ENCODE measurements at regions not wholly inside any gene's neighbourhood (a gene's known extent, or its start where the extent isn't known, plus 50 kb on each side); places are given as distances from the start of the nearest gene placed in this dataset.
A peak's percentile ranks its signal among the peaks of the same experiment; 100 is the strongest.
"Not testable (repeated sequence)": the region's sequence is repeated elsewhere in the genome, so short reads cannot be mapped to it uniquely, and the experiment has no call there.

GRCh38 chr5:120124961-120125360 lies 339.1 kb upstream of the PRR16 start:
- no peak overlapping the region for H3K27ac ChIP-seq (ENCODE audit: low read length)
- DNase-seq: no peak
- no peak for ATAC-seq
- 55% methylated on average over 2 of the region's 2 CpGs for WGBS
- no peak overlapping the region for H3K4me3 ChIP-seq (ENCODE audit: low read length)
- no peaks in the 10 kb centered on the region for H3K27me3 ChIP-seq (ENCODE audit: control insufficient read depth, insufficient read depth)
- intact Hi-C loops (cut with DNase I): no loop called here
- H3K9me3 ChIP-seq (ENCODE audit: control insufficient read depth, low read length): no peaks in the 10 kb centered on the region
- no peaks in the 10 kb centered on the region for H3K4me1 ChIP-seq (ENCODE audit: control insufficient read depth, insufficient read depth, low read length)

DNA sequence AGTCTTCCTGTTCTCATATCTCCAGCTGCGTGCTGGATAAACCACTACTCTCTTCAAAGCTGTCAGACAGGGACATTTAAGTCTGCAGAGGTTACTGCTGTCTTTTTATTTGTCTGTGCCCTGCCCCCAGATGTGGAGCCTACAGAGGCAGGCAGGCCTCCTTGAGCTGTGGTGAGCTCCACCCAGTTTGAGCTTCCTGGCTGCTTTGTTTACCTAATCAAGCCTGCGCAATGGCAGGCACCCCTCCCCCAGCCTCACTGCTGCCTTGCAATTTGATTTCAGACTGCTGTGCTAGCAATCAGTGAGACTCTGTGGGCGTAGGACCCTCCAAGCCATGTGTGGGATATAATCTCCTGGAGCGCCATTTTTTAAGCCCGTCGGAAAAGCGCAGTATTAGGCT lies 331.8 kb upstream of the PRR16 start:
- H3K27me3 ChIP-seq (ENCODE audit: control insufficient read depth, insufficient read depth); H3K9me3 ChIP-seq (ENCODE audit: control insufficient read depth, low read length); intact Hi-C loops (cut with DNase I); H3K4me1 ChIP-seq (ENCODE audit: control insufficient read depth, insufficient read depth, low read length); H3K4me3 ChIP-seq (ENCODE audit: low read length); ATAC-seq; DNase-seq; H3K27ac ChIP-seq (ENCODE audit: low read length): not testable (repeated sequence)
- WGBS: 77% methylated on average over 7 of the region's 7 CpGs

- Histone ChIP-seq H3K9me3 (ENCODE audit: control insufficient read depth, low read length) (no peaks in the 10 kb centered on the region), H3K27ac (ENCODE audit: low read length) (no peak overlapping the region)
- intact Hi-C loops (cut with DNase I): no loop called here
Measured at GRCh38 chr5:120134944-120135343, 329.2 kb upstream of the PRR16 start.

GRCh38 chr5:120137582-120137981 lies 326.5 kb upstream of the PRR16 start:
- intact Hi-C loops (cut with DNase I): no loop called here
- H3K27ac ChIP-seq (ENCODE audit: low read length): no peak overlapping the region
- DNase-seq (no peak), ATAC-seq (no peak)
- no peaks in the 10 kb centered on the region for H3K9me3 ChIP-seq (ENCODE audit: control insufficient read depth, low read length)
- H3K4me3 ChIP-seq (ENCODE audit: low read length): no peak overlapping the region
- H3K4me1 ChIP-seq (ENCODE audit: control insufficient read depth, insufficient read depth, low read length): no peaks in the 10 kb centered on the region
- WGBS: 64% methylated on average over 2 of the region's 2 CpGs
- H3K27me3 ChIP-seq (ENCODE audit: control insufficient read depth, insufficient read depth): no peaks in the 10 kb centered on the region

More at GRCh38 chr5:120134944-120135343, 329.2 kb upstream of the PRR16 start:
- no peak for ATAC-seq
- Histone ChIP-seq H3K4me1 (ENCODE audit: control insufficient read depth, insufficient read depth, low read length) (no peaks in the 10 kb centered on the region), H3K4me3 (ENCODE audit: low read length) (no peak overlapping the region), H3K27me3 (ENCODE audit: control insufficient read depth, insufficient read depth) (no peaks in the 10 kb centered on the region)
- no peak for DNase-seq

DNA sequence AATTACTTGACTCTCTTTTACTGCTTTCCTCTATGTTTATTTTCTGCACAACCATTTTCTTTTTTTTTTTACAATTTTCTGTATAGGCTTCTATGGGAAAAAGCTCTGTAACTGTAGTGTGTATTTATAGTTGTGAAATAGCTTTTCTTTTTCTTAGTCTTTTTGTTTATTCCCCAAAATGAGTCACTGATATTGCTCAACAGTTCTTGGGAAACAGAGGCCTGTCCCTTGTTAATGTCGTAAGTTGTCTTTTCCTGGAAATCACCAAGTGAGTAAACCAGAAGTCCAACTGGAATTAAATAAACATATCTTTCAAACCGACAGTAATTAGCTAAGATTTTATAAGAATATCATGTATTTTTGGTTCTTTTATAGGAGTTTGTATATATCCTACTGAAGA lies 325.1 kb upstream of the PRR16 start:
- Histone ChIP-seq H3K4me1 (ENCODE audit: control insufficient read depth, insufficient read depth, low read length) (no peaks in the 10 kb centered on the region), H3K9me3 (ENCODE audit: control insufficient read depth, low read length) (no peaks in the 10 kb centered on the region), H3K4me3 (ENCODE audit: low read length) (no peak overlapping the region), H3K27ac (ENCODE audit: low read length) (no peak overlapping the region), H3K27me3 (ENCODE audit: control insufficient read depth, insufficient read depth) (no peaks in the 10 kb centered on the region)
- ATAC-seq: peak; percentile 65 to 79
- no peak for DNase-seq
- WGBS: 34% methylated on average over 2 of the region's 2 CpGs
- intact Hi-C loops (cut with DNase I): no loop called here

DNA sequence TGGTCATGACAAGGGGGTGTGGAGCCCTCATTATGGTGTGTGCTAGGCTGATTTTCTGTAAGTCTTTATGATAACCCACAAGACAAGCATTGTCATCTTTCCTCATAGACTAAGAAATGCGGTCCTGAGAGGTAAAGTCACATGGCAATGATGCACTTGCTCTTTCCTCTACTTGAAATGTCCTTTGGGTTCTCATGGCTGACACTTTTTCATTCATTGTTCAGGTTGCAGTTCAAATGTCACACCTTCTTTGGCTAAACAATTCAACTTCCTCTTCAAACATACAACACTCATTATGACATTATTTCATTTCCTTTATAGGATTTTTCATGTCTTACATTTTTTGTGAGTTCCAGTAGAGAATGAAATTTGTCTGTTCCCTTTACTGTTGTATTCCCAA lies 323.6 kb upstream of the PRR16 start:
- Histone ChIP-seq H3K27me3 (ENCODE audit: control insufficient read depth, insufficient read depth) (no peaks in the 10 kb centered on the region), H3K27ac (ENCODE audit: low read length) (no peak overlapping the region), H3K4me3 (ENCODE audit: low read length) (no peak overlapping the region), H3K4me1 (ENCODE audit: control insufficient read depth, insufficient read depth, low read length) (no peaks in the 10 kb centered on the region), H3K9me3 (ENCODE audit: control insufficient read depth, low read length) (no peaks in the 10 kb centered on the region)
- whole genome bisulfite sequencing: 44% methylated on average over 1 of the region's 1 CpG
- intact Hi-C loops (cut with DNase I): no loop called here
- ATAC-seq (no peak), DNase-seq (no peak)

DNA sequence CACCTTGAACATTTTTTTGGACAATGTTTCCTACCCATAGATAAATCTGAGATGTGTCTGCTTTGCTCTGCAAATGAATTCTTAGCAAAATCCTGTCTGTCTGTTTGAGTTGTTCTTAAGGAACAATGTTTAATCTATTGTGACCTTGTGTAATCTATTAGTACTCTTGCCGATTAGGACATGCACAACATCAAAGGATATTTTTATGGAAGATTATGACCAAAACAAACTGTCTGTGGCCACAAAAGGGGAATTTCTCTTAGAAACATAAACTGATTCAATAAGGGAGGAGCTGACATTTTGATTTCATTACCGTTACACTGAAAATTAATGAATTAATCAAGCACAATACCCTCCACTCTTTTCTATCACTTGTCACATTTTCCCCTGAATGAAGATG lies 323.0 kb upstream of the PRR16 start:
- H3K9me3 ChIP-seq (ENCODE audit: control insufficient read depth, low read length): no peaks in the 10 kb centered on the region
- WGBS: 45% methylated on average over 2 of the region's 2 CpGs
- ATAC-seq (no peak), DNase-seq (no peak)
- intact Hi-C loops (cut with DNase I): no loop called here
- H3K27ac ChIP-seq (ENCODE audit: low read length): no peak overlapping the region
- H3K4me1 ChIP-seq (ENCODE audit: control insufficient read depth, insufficient read depth, low read length): no peaks in the 10 kb centered on the region
- no peak overlapping the region for H3K4me3 ChIP-seq (ENCODE audit: low read length)
- no peaks in the 10 kb centered on the region for H3K27me3 ChIP-seq (ENCODE audit: control insufficient read depth, insufficient read depth)

GRCh38 chr5:120146787-120147186 lies 317.3 kb upstream of the PRR16 start:
- H3K27me3 ChIP-seq (ENCODE audit: control insufficient read depth, insufficient read depth): no peaks in the 10 kb centered on the region
- ATAC-seq: no peak

DNA sequence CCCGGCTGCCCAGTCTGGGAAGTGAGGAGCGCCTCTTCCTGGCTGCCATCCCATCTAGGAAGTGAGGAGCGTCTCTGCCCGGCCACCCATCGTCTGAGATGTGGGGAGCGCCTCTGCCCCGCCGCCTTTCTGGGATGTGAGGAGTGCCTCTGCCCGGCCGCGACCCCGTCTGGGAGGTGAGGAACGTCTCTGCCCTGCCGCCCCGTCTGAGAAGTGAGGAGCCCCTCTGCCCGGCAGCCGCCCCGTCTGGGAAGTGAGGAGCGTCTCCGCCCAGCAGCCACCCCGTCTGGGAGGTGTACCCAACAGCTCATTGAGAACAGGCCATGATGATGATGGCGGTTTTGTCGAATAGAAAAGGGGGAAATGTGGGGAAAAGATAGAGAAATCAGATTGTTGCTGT lies 316.2 kb upstream of the PRR16 start:
- H3K4me1 ChIP-seq (ENCODE audit: control insufficient read depth, insufficient read depth, low read length); H3K9me3 ChIP-seq (ENCODE audit: control insufficient read depth, low read length); H3K27ac ChIP-seq (ENCODE audit: low read length); intact Hi-C loops (cut with DNase I); H3K27me3 ChIP-seq (ENCODE audit: control insufficient read depth, insufficient read depth); ATAC-seq; H3K4me3 ChIP-seq (ENCODE audit: low read length): not testable (repeated sequence)
- 96% methylated on average over 22 of the region's 23 CpGs for WGBS
- peak in 2 of 3 donors; percentile 22 to 49 for DNase-seq

More at GRCh38 chr5:120146787-120147186, 317.3 kb upstream of the PRR16 start:
- DNase-seq: no peak
- intact Hi-C loops (cut with DNase I): no loop called here
- WGBS: 41% methylated on average over 1 of the region's 1 CpG
- Histone ChIP-seq H3K4me3 (ENCODE audit: low read length) (no peak overlapping the region), H3K4me1 (ENCODE audit: control insufficient read depth, insufficient read depth, low read length) (no peaks in the 10 kb centered on the region), H3K27ac (ENCODE audit: low read length) (no peak overlapping the region), H3K9me3 (ENCODE audit: control insufficient read depth, low read length) (no peaks in the 10 kb centered on the region)

GRCh38 chr5:120150770-120151169 lies 313.3 kb upstream of the PRR16 start:
- no peak overlapping the region for H3K27ac ChIP-seq (ENCODE audit: low read length)
- ATAC-seq (no peak), DNase-seq (no peak)
- H3K4me3 ChIP-seq (ENCODE audit: low read length): no peak overlapping the region
- H3K9me3 ChIP-seq (ENCODE audit: control insufficient read depth, low read length): no peaks in the 10 kb centered on the region
- intact Hi-C loops (cut with DNase I): no loop called here
- 65% methylated on average over 2 of the region's 2 CpGs for WGBS
- H3K27me3 ChIP-seq (ENCODE audit: control insufficient read depth, insufficient read depth): no peaks in the 10 kb centered on the region
- H3K4me1 ChIP-seq (ENCODE audit: control insufficient read depth, insufficient read depth, low read length): no peaks in the 10 kb centered on the region

GRCh38 chr5:120151181-120151580 lies 312.9 kb upstream of the PRR16 start:
- no peak overlapping the region for H3K27ac ChIP-seq (ENCODE audit: low read length)
- H3K9me3 ChIP-seq (ENCODE audit: control insufficient read depth, low read length): no peaks in the 10 kb centered on the region
- no peak for ATAC-seq
- intact Hi-C loops (cut with DNase I): no loop called here
- no peaks in the 10 kb centered on the region for H3K4me1 ChIP-seq (ENCODE audit: control insufficient read depth, insufficient read depth, low read length)
- no peaks in the 10 kb centered on the region for H3K27me3 ChIP-seq (ENCODE audit: control insufficient read depth, insufficient read depth)
- DNase-seq: no peak
- WGBS: 82% methylated on average over 1 of the region's 1 CpG
- H3K4me3 ChIP-seq (ENCODE audit: low read length): no peak overlapping the region

DNA sequence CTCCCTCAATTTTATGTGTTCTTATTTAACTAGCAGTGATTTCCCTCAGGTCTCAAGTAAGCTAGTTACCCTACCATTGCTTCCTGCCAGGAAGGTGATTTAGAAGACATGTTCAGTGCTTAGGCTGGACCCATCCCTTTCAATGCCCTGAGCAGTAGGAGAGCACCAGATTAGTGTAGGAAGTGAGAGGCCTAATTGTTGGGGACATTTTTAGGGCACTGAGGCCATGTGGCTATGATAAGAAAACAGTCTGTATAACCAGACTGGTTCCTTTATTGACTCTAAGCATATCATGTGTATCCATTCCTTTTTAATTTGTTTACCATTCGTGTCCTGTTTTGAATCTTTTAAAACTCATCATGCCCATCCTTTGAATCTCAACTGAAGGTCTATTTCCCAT lies 312.3 kb upstream of the PRR16 start:
- Histone ChIP-seq H3K27me3 (ENCODE audit: control insufficient read depth, insufficient read depth) (no peaks in the 10 kb centered on the region), H3K4me1 (ENCODE audit: control insufficient read depth, insufficient read depth, low read length) (no peaks in the 10 kb centered on the region), H3K9me3 (ENCODE audit: control insufficient read depth, low read length) (no peaks in the 10 kb centered on the region), H3K27ac (ENCODE audit: low read length) (no peak overlapping the region), H3K4me3 (ENCODE audit: low read length) (no peak overlapping the region)
- WGBS: 82% methylated on average over 1 of the region's 1 CpG
- ATAC-seq: no peak
- intact Hi-C loops (cut with DNase I): no loop called here
- DNase-seq: no peak
